WTC11 (cell line): ENCODE measurements at regions not wholly inside any gene's neighbourhood (a gene's known extent, or its start where the extent isn't known, plus 50 kb on each side); places are given as distances from the start of the nearest gene placed in this dataset.
A peak's percentile ranks its signal among the peaks of the same experiment; 100 is the strongest.

Source experiments
- ATAC-seq: fragments of 200-7000 bp; cut with Tn5 transposase; 2 replicates; pipeline ENCODE4 v1.10.0; 2021; ENCODE audit warnings: mild to moderate bottlenecking, moderate library complexity
- CTCF ChIA-PET: fragments of 300-600 bp; sonication (Branson Sonifier 250); formaldehyde crosslinking; loops from one replicate; lab custom pipeline; 2021; ENCODE audit warnings: antibody characterized with exemption; lab: Charles Lee
- POLR2A ChIA-PET: fragments of 350-600 bp; sonication (Branson Sonifier 250); formaldehyde crosslinking; loops from one replicate; lab custom pipeline; 2021; ENCODE audit warnings: antibody characterized with exemption; lab: Charles Lee
- DNase-seq: peaks from one replicate; pipeline ENCODE4 v3.0.0; 2021; ENCODE audit warnings: low spot score
- H3K27ac Mint-ChIP-seq: 2 replicates; pipeline ENCODE4 v1.8.0; 2021; ENCODE audit warnings: mixed read lengths
- H3K27me3 Mint-ChIP-seq: 2 replicates; pipeline ENCODE4 v1.8.0; 2021; ENCODE audit warnings: low read depth, mild to moderate bottlenecking, moderate library complexity, mixed read lengths
- H3K36me3 Mint-ChIP-seq: 2 replicates; pipeline ENCODE4 v1.8.0; 2021; ENCODE audit warnings: mixed read lengths
- H3K4me1 Mint-ChIP-seq: 2 replicates; pipeline ENCODE4 v1.8.0; 2022; ENCODE audit warnings: mixed read lengths
- H3K4me3 Mint-ChIP-seq: 2 replicates; pipeline ENCODE4 v1.8.0; 2021; ENCODE audit warnings: mild to moderate bottlenecking, moderate library complexity, mixed read lengths
- H3K9me3 Mint-ChIP-seq: 2 replicates; pipeline ENCODE4 v1.8.0; 2021; ENCODE audit warnings: mixed read lengths
- CREB1 ChIP-seq: sonication (generic); formaldehyde crosslinking; IDR thresholded peaks from 2 replicates; pipeline ENCODE4 v1.8.0; 2023; ENCODE audit warnings: mild to moderate bottlenecking, missing genetic modification reagents
- CTCF ChIP-seq: fragments of 200-600 bp; IDR thresholded peaks from 2 replicates; pipeline ENCODE4 v1.8.0; 2022; ENCODE audit warnings: antibody characterized with exemption
- EMX1 ChIP-seq: fragments of 250-450 bp; sonication (Bioruptor Pico); IDR thresholded peaks from 2 replicates; pipeline ENCODE4 v1.8.0; 2021; ENCODE audit warnings: mild to moderate bottlenecking
- ESRRA ChIP-seq: sonication (generic); formaldehyde crosslinking; IDR thresholded peaks from 2 replicates; pipeline ENCODE4 v1.8.1; 2022; ENCODE audit warnings: mild to moderate bottlenecking, missing genetic modification reagents, borderline replicate concordance
- GRHL2 ChIP-seq: fragments of 250-450 bp; sonication (Bioruptor Pico); IDR thresholded peaks from 2 replicates; pipeline ENCODE4 v1.8.0; 2022; ENCODE audit warnings: mild to moderate bottlenecking, moderate library complexity; ENCODE audit not compliant: insufficient replicate concordance, severe bottlenecking
- HMGA2 ChIP-seq: fragments of 250-450 bp; sonication (Bioruptor Pico); IDR thresholded peaks from 2 replicates; pipeline ENCODE4 v1.4.0; 2021; ENCODE audit warnings: mild to moderate bottlenecking, moderate library complexity
- NFATC4 ChIP-seq: fragments of 250-450 bp; sonication (Bioruptor Pico); IDR thresholded peaks from 2 replicates; pipeline ENCODE4 v1.9.0; 2021; ENCODE audit warnings: mild to moderate bottlenecking
- NFE2L1 ChIP-seq: sonication (generic); formaldehyde crosslinking; IDR thresholded peaks from 2 replicates; pipeline ENCODE4 v1.8.1; 2023; ENCODE audit warnings: missing genetic modification reagents
- NR1H2 ChIP-seq: sonication (generic); formaldehyde crosslinking; IDR thresholded peaks from 2 replicates; pipeline ENCODE4 v1.9.0; 2021; ENCODE audit warnings: mild to moderate bottlenecking, moderate library complexity, missing genetic modification reagents
- SOX15 ChIP-seq: fragments of 250-450 bp; sonication (Bioruptor Pico); IDR thresholded peaks from 2 replicates; pipeline ENCODE4 v1.9.0; 2021; ENCODE audit warnings: mild to moderate bottlenecking
- ZNF232 ChIP-seq: sonication (generic); formaldehyde crosslinking; IDR thresholded peaks from 2 replicates; pipeline ENCODE4 v1.8.0; 2022; ENCODE audit warnings: mild to moderate bottlenecking, missing genetic modification reagents
- ZNF416 ChIP-seq: fragments of 250-450 bp; sonication (Bioruptor Pico); IDR thresholded peaks from 2 replicates; pipeline ENCODE4 v1.9.0; 2021; ENCODE audit warnings: mild to moderate bottlenecking, inconsistent platforms
- TF ChIP-seq, protein P1 (sequence below): sonication (generic); formaldehyde crosslinking; conservative IDR thresholded peaks from 2 replicates; pipeline ENCODE4 v1.8.1; 2022; ENCODE audit warnings: mild to moderate bottlenecking, missing genetic modification reagents
- TF ChIP-seq, protein P2 (sequence below): fragments of 250-450 bp; sonication (Bioruptor Pico); IDR thresholded peaks from 2 replicates; pipeline ENCODE4 v1.9.0; 2021; ENCODE audit warnings: mild to moderate bottlenecking
- TF ChIP-seq, protein P3 (sequence below): fragments of 250-450 bp; sonication (Bioruptor Pico); IDR thresholded peaks from 2 replicates; pipeline ENCODE4 v1.9.0; 2021; ENCODE audit warnings: moderate library complexity, mild to moderate bottlenecking, inconsistent platforms, borderline replicate concordance
- TF ChIP-seq, protein P4 (sequence below): sonication (generic); formaldehyde crosslinking; IDR thresholded peaks from 2 replicates; pipeline ENCODE4 v1.8.1; 2022; ENCODE audit warnings: low read depth, mild to moderate bottlenecking, moderate library complexity, missing genetic modification reagents, borderline replicate concordance
- TF ChIP-seq, protein P5 (sequence below): sonication (generic); formaldehyde crosslinking; IDR thresholded peaks from 2 replicates; pipeline ENCODE4 v1.8.1; 2023; ENCODE audit warnings: mild to moderate bottlenecking, missing genetic modification reagents

GRCh38 chr12:13537623-13538022, 341.1 kb downstream of the EMP1 start:
- H3K4me3 Mint-ChIP-seq, result no peak overlapping the region
- no peaks in the 10 kb centered on the region for H3K9me3 Mint-ChIP-seq
- POLR2A ChIA-PET, result no interaction called here
- DNase-seq (no peak), ATAC-seq (no peak)
- TF ChIP-seq EMX1, result no peak
- no peak for TF ChIP-seq NFATC4
- TF ChIP-seq, protein P1, sequence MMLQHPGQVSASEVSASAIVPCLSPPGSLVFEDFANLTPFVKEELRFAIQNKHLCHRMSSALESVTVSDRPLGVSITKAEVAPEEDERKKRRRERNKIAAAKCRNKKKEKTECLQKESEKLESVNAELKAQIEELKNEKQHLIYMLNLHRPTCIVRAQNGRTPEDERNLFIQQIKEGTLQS (CRISPR knock-in tag), result no peak
- TF ChIP-seq ESRRA (CRISPR knock-in tag), result no peak
- TF ChIP-seq, protein P2, sequence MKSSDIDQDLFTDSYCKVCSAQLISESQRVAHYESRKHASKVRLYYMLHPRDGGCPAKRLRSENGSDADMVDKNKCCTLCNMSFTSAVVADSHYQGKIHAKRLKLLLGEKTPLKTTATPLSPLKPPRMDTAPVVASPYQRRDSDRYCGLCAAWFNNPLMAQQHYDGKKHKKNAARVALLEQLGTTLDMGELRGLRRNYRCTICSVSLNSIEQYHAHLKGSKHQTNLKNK, result no peak
- TF ChIP-seq, protein P3, sequence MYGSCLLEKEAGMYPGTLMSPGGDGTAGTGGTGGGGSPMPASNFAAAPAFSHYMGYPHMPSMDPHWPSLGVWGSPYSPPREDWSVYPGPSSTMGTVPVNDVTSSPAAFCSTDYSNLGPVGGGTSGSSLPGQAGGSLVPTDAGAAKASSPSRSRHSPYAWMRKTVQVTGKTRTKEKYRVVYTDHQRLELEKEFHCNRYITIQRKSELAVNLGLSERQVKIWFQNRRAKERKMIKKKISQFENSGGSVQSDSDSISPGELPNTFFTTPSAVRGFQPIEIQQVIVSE, result no peak
- no peak for TF ChIP-seq NFE2L1
- no peak for TF ChIP-seq NR1H2 (CRISPR knock-in tag)
- TF ChIP-seq HMGA2, result no peak
- TF ChIP-seq, protein P4, sequence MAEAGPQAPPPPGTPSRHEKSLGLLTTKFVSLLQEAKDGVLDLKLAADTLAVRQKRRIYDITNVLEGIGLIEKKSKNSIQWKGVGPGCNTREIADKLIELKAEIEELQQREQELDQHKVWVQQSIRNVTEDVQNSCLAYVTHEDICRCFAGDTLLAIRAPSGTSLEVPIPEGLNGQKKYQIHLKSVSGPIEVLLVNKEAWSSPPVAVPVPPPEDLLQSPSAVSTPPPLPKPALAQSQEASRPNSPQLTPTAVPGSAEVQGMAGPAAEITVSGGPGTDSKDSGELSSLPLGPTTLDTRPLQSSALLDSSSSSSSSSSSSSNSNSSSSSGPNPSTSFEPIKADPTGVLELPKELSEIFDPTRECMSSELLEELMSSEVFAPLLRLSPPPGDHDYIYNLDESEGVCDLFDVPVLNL (CRISPR knock-in tag), result no peak
- no peak for TF ChIP-seq GRHL2 (CRISPR knock-in tag)
- no peak for TF ChIP-seq ZNF232 (CRISPR knock-in tag)
- TF ChIP-seq CREB1 (CRISPR knock-in tag), result no peak
- CTCF ChIA-PET, result interaction anchor here (1.1 to 4.8 kb wide), 3 partner anchors 175 to 513 kb away, joined by 3 to 65 read pairs (median 8); no protein-coding TSS in a partner anchor
- no peaks in the 10 kb centered on the region for H3K27me3 Mint-ChIP-seq
- H3K4me1 Mint-ChIP-seq, result peaks cover 25% of the 10 kb centered on the region
- H3K27ac Mint-ChIP-seq, result no peak overlapping the region
- no peaks in the 10 kb centered on the region for H3K36me3 Mint-ChIP-seq

GRCh38 chr12:13536219-13536910, 339.8 kb downstream of the EMP1 start:
- Mint-ChIP-seq H3K9me3 (no peaks in the 10 kb centered on the region), H3K27ac (no peak overlapping the region), H3K4me1 (peaks cover 28% of the 10 kb centered on the region), H3K36me3 (no peaks in the 10 kb centered on the region), H3K27me3 (no peaks in the 10 kb centered on the region), H3K4me3 (no peak overlapping the region)
- CTCF ChIA-PET, result interaction anchor here (1.9 to 4.8 kb wide), 5 partner anchors 52 to 446 kb away, joined by 6 to 65 read pairs (median 27); no protein-coding TSS in a partner anchor
- POLR2A ChIA-PET, result no interaction called here
- no peak for ATAC-seq
- TF ChIP-seq, protein P5, sequence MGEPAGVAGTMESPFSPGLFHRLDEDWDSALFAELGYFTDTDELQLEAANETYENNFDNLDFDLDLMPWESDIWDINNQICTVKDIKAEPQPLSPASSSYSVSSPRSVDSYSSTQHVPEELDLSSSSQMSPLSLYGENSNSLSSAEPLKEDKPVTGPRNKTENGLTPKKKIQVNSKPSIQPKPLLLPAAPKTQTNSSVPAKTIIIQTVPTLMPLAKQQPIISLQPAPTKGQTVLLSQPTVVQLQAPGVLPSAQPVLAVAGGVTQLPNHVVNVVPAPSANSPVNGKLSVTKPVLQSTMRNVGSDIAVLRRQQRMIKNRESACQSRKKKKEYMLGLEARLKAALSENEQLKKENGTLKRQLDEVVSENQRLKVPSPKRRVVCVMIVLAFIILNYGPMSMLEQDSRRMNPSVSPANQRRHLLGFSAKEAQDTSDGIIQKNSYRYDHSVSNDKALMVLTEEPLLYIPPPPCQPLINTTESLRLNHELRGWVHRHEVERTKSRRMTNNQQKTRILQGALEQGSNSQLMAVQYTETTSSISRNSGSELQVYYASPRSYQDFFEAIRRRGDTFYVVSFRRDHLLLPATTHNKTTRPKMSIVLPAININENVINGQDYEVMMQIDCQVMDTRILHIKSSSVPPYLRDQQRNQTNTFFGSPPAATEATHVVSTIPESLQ (CRISPR knock-in tag), result no peak
- TF ChIP-seq SOX15, result no peak
- DNase-seq, result no peak

- Mint-ChIP-seq H3K27ac (peak overlapping the region; percentile 43), H3K4me3 (peak overlapping the region; percentile 53), H3K9me3 (no peaks in the 10 kb centered on the region), H3K27me3 (peaks cover 5% of the 10 kb centered on the region), H3K36me3 (no peaks in the 10 kb centered on the region), H3K4me1 (peaks cover 40% of the 10 kb centered on the region)
- peak; percentile 97 for DNase-seq
- CTCF ChIA-PET, result interaction anchor here (0.5 to 4.8 kb wide), 54 partner anchors 11 to 640 kb away, joined by 3 to 65 read pairs (median 4); no protein-coding TSS in a partner anchor
- ATAC-seq, result peak; percentile 89
- TF ChIP-seq, protein P2, result no peak
- peak; percentile 90 for TF ChIP-seq CTCF
- TF ChIP-seq ZNF416, result no peak
- POLR2A ChIA-PET, result no interaction called here
These were observed 338.3 kb downstream of the EMP1 start for GRCh38 chr12:13534645-13535398.
